BE2C (cell line): ENCODE measurements at regions not wholly inside any gene's neighbourhood (a gene's known extent, or its start where the extent isn't known, plus 50 kb on each side); places are given as distances from the start of the nearest gene placed in this dataset.

Experiments
- DNase-seq: peaks from one replicate; pipeline ENCODE4 v3.0.0-alpha.2; 2020
- H3K27me3 ChIP-seq: fragments of 250-450 bp; sonication (Bioruptor Pico); 2 replicates; pipeline ENCODE4 v1.5.1; 2020; ENCODE audit warnings: mild to moderate bottlenecking
- H3K36me3 ChIP-seq: fragments of 250-450 bp; sonication (Bioruptor Pico); 2 replicates; pipeline ENCODE4 v1.5.1; 2020; ENCODE audit warnings: mild to moderate bottlenecking
- H3K4me1 ChIP-seq: fragments of 250-450 bp; sonication (Bioruptor Pico); 2 replicates; pipeline ENCODE4 v1.5.1; 2020
- H3K4me3 ChIP-seq: 2 replicates; pipeline ENCODE4 v1.5.1; 2011; ENCODE audit warnings: low read depth, low read length
- H3K9me3 ChIP-seq: fragments of 250-450 bp; sonication (Bioruptor Pico); 2 replicates; pipeline ENCODE4 v1.5.1; 2020
- CTCF ChIP-seq: IDR thresholded peaks from 2 replicates; pipeline ENCODE4 v1.5.1; 2012; ENCODE audit warnings: mild to moderate bottlenecking, low read depth, low read length

GRCh38 chr10:74760086-74760979 is 66.1 kb upstream of the KAT6B start:
- H3K9me3 ChIP-seq: no peaks in the 10 kb centered on the region
- H3K4me1 ChIP-seq: no peaks in the 10 kb centered on the region
- H3K36me3 ChIP-seq: no peaks in the 10 kb centered on the region
- no peaks in the 10 kb centered on the region for H3K27me3 ChIP-seq
- TF ChIP-seq CTCF: no peak
- no peak overlapping the region for H3K4me3 ChIP-seq
- no peak for DNase-seq

GRCh38 chr10:74763934-74764591 is 62.3 kb upstream of the KAT6B start:
- Histone ChIP-seq H3K36me3 (no peaks in the 10 kb centered on the region), H3K4me1 (no peaks in the 10 kb centered on the region), H3K27me3 (no peaks in the 10 kb centered on the region), H3K4me3 (no peak overlapping the region), H3K9me3 (no peaks in the 10 kb centered on the region)
- TF ChIP-seq CTCF: no peak
- no peak for DNase-seq

GRCh38 chr10:74765465-74765975 is 60.9 kb upstream of the KAT6B start:
- no peak for DNase-seq
- Histone ChIP-seq H3K27me3 (no peaks in the 10 kb centered on the region), H3K36me3 (no peaks in the 10 kb centered on the region), H3K4me3 (no peak overlapping the region), H3K4me1 (no peaks in the 10 kb centered on the region), H3K9me3 (no peaks in the 10 kb centered on the region)
- no peak for TF ChIP-seq CTCF

- H3K9me3 ChIP-seq: no peaks in the 10 kb centered on the region
- TF ChIP-seq CTCF: no peak
- no peaks in the 10 kb centered on the region for H3K4me1 ChIP-seq
- H3K27me3 ChIP-seq: no peaks in the 10 kb centered on the region
- no peak for DNase-seq
- no peaks in the 10 kb centered on the region for H3K36me3 ChIP-seq
- H3K4me3 ChIP-seq: no peak overlapping the region
Observed at GRCh38 chr10:74766501-74766900, 59.9 kb upstream of the KAT6B start.

GRCh38 chr10:74770400-74770799 is 56.0 kb upstream of the KAT6B start:
- no peak for DNase-seq
- Histone ChIP-seq H3K4me3 (no peak overlapping the region), H3K36me3 (no peaks in the 10 kb centered on the region), H3K9me3 (no peaks in the 10 kb centered on the region), H3K27me3 (no peaks in the 10 kb centered on the region), H3K4me1 (no peaks in the 10 kb centered on the region)
- no peak for TF ChIP-seq CTCF

- DNase-seq: no peak
- no peaks in the 10 kb centered on the region for H3K27me3 ChIP-seq
- TF ChIP-seq CTCF: 0 out of 2 replicates have a peak, but pooled peaks have one; percentile 14
- no peaks in the 10 kb centered on the region for H3K9me3 ChIP-seq
- H3K4me3 ChIP-seq: no peak overlapping the region
- H3K4me1 ChIP-seq: no peaks in the 10 kb centered on the region
- H3K36me3 ChIP-seq: no peaks in the 10 kb centered on the region
Observed at GRCh38 chr10:74771054-74771453, 55.3 kb upstream of the KAT6B start.
